ENCODE measurements at regions not wholly inside any gene's neighbourhood (a gene's known extent, or its start where the extent isn't known, plus 50 kb on each side); places are given as distances from the start of the nearest gene placed in this dataset.

GRCh38 chr9:30677221-30677620 is 1707.2 kb upstream of the ACO1 start:
- TF ChIP-seq, protein P1, sequence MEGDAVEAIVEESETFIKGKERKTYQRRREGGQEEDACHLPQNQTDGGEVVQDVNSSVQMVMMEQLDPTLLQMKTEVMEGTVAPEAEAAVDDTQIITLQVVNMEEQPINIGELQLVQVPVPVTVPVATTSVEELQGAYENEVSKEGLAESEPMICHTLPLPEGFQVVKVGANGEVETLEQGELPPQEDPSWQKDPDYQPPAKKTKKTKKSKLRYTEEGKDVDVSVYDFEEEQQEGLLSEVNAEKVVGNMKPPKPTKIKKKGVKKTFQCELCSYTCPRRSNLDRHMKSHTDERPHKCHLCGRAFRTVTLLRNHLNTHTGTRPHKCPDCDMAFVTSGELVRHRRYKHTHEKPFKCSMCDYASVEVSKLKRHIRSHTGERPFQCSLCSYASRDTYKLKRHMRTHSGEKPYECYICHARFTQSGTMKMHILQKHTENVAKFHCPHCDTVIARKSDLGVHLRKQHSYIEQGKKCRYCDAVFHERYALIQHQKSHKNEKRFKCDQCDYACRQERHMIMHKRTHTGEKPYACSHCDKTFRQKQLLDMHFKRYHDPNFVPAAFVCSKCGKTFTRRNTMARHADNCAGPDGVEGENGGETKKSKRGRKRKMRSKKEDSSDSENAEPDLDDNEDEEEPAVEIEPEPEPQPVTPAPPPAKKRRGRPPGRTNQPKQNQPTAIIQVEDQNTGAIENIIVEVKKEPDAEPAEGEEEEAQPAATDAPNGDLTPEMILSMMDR (IDR thresholded peaks at IDR 0.05; ENCODE audit: control extremely low read depth in 1 of 3, insufficient read depth in 1 of 3, low read depth in 1 of 3, low read length in 3 of 3), result no peak
- TF ChIP-seq BRCA1 (IDR thresholded peaks at IDR 0.05; ENCODE audit: low read depth, low read length), result no peak
